HG02623 (cell line): ENCODE measurements at regions not wholly inside any gene's neighbourhood (a gene's known extent, or its start where the extent isn't known, plus 50 kb on each side); places are given as distances from the start of the nearest gene placed in this dataset.

ENCODE experiments used
- ATAC-seq: cut with Tn5 transposase; IDR thresholded peaks from one replicate; pipeline ENCODE4 v1.9.1; 2021; ENCODE audit warnings: moderate library complexity; ENCODE audit not compliant: unreplicated experiment

GRCh38 chr7:19455623-19456022 lies 253.2 kb downstream of the POLR1F start:
- no peak for ATAC-seq

GRCh38 chr7:19448091-19448490 lies 260.7 kb downstream of the POLR1F start:
- no peak for ATAC-seq

GRCh38 chr7:19442016-19442785 lies 266.6 kb downstream of the POLR1F start:
- ATAC-seq, result no peak

- no peak for ATAC-seq
Observed at GRCh38 chr7:19439517-19439916, 269.3 kb downstream of the POLR1F start.

- no peak for ATAC-seq
Observed at GRCh38 chr7:19437446-19437845, 271.4 kb downstream of the POLR1F start.

- ATAC-seq, result no peak
Observed at GRCh38 chr7:19427944-19428343, 280.9 kb downstream of the POLR1F start.

- ATAC-seq, result no peak
Observed at GRCh38 chr7:19421861-19422260, 276.6 kb upstream of the FERD3L start.

- no peak for ATAC-seq
Observed at GRCh38 chr7:19417231-19417630, 272.0 kb upstream of the FERD3L start.

- ATAC-seq, result no peak
Observed at GRCh38 chr7:19415123-19415522, 269.9 kb upstream of the FERD3L start.

GRCh38 chr7:19413443-19413965 lies 268.3 kb upstream of the FERD3L start:
- no peak for ATAC-seq

- ATAC-seq, result no peak
Observed at GRCh38 chr7:19410691-19411090, 265.5 kb upstream of the FERD3L start.

- no peak for ATAC-seq
Observed at GRCh38 chr7:19410106-19410505, 264.9 kb upstream of the FERD3L start.

GRCh38 chr7:19408706-19409220 lies 263.5 kb upstream of the FERD3L start:
- ATAC-seq, result no peak

GRCh38 chr7:19407270-19407669 lies 262.0 kb upstream of the FERD3L start:
- ATAC-seq, result no peak

GRCh38 chr7:19405541-19405940 lies 260.3 kb upstream of the FERD3L start:
- no peak for ATAC-seq

GRCh38 chr7:19404912-19405329 lies 259.7 kb upstream of the FERD3L start:
- ATAC-seq, result no peak

- ATAC-seq, result no peak
Observed at GRCh38 chr7:19403691-19404090, 258.5 kb upstream of the FERD3L start.

GRCh38 chr7:19401461-19401860 lies 256.2 kb upstream of the FERD3L start:
- ATAC-seq, result no peak

GRCh38 chr7:19400758-19401254 lies 255.6 kb upstream of the FERD3L start:
- ATAC-seq, result no peak

- ATAC-seq, result peak; percentile 83
Observed at GRCh38 chr7:19397911-19398310, 252.7 kb upstream of the FERD3L start.

- no peak for ATAC-seq
Observed at GRCh38 chr7:19392246-19392645, 247.0 kb upstream of the FERD3L start.

GRCh38 chr7:19390795-19391194 lies 245.6 kb upstream of the FERD3L start:
- no peak for ATAC-seq
